Amniotic epithelial cell (primary cell): ENCODE measurements at regions not wholly inside any gene's neighbourhood (a gene's known extent, or its start where the extent isn't known, plus 50 kb on each side); places are given as distances from the start of the nearest gene placed in this dataset.

Experiments
- DNase-seq: peaks from one replicate; pipeline ENCODE4 v3.0.0-alpha.2; 2010; ENCODE audit warnings: low read depth

DNA sequence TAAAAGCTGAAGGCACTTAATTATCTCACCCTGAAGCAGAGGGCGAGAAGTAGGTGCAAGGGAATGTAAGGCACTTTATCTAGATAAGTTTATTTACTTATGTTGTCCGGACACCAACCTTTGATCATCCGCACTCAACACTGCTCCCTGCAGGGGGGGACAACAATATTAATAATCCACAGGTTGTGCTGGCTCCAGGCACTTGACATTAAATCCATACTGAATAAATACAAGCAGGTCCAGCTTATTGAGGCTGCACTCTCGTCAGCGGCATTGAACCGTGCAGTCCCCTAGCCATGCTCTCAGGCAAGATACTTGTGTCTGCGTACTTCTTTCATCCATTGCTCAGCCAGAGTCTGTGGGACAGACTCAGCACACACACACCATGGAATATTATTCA, 374.5 kb upstream of the NBEA start:
- DNase-seq: no peak

DNA sequence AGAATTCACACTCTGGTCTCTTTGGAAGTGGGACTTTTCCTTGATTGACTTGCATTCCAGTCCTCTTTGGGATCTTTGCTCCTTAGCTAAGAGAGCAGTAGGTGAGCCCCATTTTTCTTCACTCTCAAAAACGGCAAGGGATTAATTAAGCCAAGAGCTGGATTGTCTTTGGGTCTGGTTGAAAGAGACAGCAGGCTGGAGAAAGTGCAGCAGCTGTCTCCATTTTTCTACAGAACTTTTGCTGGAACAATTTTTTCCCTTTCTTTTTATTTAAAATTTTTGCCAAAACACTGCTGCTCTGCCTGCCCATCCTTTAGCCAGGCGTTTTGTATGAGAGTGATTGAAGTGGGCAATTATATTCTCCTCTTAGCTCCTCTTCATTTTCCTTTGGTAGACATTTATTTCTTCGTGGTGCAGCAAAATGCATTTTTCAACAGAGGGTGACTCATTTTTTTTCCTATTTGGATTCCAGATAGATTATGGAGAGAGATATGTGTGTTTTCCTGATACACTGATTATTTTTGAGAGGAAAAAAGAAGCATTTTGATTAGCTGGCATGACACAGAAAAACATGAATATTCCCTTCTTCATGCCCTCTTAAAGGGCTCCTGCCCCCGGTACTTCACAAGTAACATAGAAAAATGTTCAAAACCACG, 371.2 kb upstream of the NBEA start:
- no peak for DNase-seq

DNA sequence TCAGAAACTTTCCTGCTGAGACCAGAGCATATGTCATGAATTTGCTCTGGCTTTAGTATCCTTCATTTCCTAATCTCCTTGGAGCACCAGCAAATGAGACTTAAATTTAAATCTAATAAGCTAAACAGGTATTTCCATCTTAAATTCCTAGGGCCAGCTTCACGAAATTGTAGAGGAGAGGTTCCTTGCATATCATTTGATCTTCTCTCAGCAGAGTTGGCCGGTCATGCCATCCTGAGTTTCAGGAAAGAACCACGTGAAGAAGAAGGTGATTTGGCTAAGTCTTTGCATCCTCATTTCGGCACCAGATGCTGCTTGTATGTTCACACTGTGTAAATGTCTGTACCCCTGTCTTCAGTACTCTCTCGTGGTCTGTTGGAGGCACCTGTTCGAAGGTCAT, 370.4 kb upstream of the NBEA start:
- DNase-seq: no peak

DNA sequence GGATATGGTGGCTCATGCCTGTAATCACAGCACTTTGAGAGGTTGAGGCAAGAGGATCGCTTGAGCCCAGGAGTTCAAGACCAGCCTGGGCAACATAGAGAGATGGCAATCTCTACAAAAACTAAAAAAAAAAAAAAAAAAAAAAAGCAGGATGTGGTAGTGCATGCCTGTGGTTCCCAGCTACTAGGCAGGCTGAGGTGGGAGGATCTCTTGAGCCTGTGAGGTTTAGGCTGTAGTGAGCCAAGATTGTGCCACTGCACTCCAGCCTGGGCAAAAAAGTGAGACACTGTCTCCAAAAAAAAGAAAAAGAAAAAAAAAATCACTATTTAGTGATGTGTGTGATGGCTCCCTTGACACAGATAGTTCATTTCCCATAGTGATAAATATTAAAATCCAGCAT, 365.0 kb upstream of the NBEA start:
- peak; percentile 67 for DNase-seq

DNA sequence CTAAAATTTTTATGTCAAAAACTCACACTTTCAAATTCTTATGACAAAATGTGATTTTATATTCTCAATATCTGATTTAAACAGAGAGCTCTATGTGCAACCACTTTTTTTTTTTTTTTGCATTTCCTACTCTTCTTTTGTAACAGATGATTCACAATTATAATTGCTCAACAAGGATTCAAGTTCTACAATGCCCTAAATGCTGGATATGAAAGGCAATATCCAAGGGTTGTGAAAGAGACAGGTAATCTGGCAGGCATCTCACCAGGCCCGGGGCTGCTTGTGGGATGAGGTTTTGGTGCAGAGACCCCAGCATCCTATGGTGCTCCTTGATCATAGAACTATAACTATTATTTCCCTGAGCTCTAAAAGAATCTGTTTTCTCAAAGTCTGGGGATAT, 363.6 kb upstream of the NBEA start:
- peak; percentile 69 for DNase-seq

DNA sequence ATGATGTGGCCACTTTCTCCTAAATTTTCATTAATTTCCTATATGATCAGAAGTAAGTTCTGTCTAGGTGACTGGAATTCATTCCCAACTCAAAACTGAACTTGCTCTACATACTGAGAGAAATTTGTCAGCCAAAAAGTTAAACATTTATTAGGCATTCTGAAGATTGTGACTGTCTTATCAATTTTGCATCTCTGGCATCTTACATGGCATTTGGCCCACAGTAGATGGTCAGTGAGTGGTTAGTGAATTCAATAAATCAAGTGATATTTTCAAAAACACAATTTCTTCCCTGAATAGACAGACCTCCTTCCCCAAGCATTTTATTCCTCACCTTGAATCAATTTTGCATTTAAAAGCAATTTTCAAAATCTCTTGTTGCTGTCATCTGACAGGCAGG, 363.2 kb upstream of the NBEA start:
- no peak for DNase-seq

DNA sequence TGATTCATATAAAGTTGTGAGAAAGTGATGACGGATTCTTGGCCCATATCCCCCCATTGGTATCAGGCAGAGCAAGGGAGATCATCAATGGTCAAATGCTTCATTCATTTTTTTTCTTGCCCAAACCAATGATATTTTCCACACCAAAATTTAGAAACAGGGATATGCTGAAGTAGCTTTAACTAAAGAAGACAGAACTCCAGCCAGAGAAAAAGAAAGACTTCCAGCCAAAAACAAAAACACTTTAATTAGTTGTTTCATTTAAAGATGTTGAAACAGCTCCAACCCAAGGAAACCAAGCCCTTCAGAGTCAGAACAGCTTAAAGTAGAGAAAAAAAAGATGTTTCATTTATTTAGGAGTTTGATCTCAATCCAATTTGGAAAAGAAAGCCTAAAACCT, 358.9 kb upstream of the NBEA start:
- no peak for DNase-seq

DNA sequence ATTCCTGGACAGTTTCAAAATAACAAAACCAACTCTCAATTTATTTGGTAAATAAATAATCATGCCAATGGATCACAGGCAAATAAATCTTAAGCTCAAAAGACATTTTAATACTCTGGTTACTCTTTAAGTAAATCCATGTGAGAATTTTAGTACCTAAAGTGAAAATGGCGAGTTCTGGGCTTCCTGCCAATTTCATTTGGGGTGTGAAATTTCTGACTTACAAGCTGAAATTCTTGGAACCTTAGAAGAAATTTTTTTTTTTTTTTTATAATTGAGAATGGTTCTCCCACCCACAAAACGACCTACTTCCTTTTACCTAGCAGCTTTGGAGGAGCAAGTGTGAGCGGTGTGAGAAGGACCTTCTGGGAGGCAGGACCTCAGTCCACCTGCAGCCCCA, 354.5 kb upstream of the NBEA start:
- no peak for DNase-seq

DNA sequence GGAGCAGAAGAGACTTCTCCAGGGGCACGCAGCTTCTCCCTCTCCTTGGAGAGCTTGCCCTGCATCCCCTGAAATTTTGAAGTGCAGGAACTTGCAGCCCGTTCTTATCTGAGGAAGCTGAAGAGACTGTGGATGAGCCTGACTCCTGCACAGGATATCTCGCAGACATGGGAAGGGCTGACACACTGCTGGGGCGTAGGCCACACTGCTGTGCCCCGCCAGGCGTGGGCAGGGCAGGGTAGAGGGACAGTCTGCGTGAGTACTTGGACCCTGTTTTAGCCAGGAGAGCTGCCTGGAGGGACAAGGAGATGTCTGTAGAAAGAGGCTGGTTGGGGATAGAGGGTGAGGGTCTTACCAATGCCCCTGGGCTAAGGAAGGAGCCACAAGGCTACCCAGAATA, 353.7 kb upstream of the NBEA start:
- DNase-seq: no peak

DNA sequence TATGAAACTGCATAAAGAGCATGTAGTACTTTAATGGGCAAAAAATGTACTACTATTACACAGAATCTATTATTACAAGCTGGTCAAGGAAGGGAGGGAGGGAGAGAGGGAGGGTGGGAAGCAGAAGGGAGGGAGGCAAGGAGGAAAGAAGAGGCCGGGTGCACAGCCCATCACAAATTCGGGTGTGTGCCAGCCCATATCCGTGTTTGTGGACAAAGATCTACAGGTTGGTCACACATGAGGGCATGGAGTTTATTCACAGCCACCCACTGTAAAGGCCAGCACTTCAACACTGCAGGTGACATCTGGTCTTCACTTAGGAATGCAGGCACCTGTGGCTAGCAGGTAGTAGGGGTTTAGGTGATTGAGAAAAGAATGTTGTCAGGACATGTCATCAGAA, 352.5 kb upstream of the NBEA start:
- DNase-seq: no peak

DNA sequence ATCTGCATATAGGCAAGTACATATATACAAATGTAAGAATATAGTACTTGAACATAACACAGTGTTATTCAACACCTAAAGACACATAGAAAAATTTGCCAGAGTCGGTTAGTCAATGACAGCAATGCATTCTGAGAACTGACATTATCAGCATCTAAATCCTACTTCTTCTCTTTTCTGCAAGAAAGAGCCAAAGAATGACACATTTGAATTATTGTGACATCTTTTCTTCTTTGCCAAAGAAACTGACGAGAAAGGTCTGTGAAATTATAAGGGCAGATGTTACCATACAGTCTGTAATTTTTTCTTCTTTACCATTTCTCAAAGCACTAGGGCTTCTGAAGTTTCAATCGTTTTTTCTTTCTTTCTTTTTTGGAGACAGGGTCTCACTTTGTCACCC, 350.9 kb upstream of the NBEA start:
- no peak for DNase-seq

DNA sequence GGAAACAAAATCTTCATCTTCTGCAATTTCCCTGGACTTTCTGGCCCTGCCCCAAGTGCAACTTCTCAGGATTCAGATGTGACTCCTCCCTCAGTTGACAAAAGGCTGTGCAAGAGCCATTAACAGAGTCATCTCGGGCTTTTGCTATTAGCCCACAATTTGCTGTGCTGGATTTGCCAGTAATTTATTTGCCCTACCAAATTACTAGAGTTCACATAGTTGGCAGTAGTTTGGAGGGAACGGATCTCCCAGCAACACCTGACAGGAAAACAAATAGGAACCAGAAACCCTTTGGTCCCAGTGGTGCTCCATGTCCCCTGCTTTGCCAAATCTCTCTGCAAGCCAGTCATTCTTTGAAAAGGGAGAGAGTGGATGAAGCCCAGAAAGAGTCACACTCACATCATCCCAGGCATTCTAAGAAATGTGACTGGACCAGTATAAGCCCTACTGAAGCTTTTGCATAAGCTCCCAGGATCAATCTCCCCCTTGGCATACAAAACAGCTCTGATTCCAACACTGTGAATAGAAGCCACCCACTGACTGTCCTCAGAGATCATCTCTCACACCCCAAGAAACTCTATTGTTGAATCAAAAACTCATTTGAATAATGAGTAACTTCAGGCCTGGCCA, 350.1 kb upstream of the NBEA start:
- no peak for DNase-seq

DNA sequence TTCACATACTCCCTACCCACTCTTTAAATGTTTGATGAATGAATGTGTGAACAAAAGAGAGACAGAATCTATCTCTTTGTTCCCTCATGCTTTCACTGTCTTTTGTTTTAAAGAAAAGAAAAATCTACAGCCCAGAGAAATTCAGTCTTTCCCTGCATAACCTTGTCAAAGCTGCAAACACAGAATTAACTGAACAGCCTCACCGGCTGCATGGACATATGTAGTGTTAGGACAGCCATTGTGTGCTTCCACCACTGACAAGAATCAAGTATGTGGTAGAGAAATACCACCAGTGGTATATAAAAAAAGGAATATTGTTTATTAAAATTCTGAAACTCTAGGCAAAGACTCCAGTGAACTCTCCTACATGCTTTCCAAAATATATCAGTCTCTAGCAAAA, 348.4 kb upstream of the NBEA start:
- no peak for DNase-seq

DNA sequence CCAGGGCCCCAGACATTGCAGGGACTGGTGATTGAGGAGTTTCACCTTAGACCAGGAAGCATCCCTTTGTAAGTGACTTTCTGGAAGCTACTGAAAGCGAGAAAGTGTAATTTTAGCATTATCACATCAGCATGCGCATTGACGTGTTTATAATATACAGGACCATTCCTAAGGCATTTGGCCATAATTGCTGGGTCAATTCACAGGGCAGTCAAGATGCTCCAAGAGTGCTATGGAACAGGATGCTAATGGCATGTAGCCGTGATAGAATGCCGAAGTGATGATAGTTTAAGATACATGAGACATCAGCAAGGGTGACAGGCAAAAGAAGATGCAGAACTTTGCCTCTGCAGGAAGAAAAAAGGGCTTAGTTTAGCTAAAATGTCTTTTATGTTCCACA, 347.6 kb upstream of the NBEA start:
- DNase-seq: no peak

DNA sequence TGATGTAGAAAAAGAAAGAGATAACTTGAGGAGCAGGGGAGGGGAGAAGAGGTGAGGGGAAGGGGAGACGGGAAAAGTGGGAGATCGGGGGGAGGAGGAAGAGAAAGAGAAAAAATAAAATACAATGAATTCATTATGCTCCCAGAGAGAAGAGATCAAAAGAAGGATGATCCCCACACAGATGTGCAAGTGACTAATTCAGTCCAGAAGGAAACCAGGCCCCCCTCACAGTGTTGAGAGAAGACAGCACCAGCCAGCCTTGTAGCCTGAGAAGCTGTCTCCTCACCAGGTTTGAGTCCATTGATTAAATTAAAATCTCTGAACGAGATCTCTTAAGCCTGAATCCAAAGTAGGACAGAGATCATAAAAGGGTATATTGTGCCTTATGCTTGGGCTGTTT, 333.7 kb upstream of the NBEA start:
- no peak for DNase-seq

DNA sequence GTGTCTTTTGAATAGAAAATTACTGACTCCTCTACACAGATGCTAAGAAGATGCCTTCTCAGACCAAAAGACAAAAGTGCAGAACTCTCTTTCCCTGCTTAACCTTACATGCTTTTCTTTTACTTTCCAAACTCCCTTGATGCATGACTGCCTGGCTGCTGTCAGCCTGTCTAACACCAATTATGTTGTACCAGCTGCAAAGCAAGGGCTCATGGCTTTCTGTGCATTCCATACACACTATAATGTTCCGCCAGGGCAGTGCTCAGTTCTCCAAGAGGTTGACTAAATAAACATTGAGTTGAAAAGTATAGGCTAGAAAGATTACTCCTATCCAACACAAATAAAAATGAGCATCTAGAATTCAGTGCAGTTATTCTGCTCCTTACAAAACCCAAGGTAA, 330.4 kb upstream of the NBEA start:
- DNase-seq: no peak

DNA sequence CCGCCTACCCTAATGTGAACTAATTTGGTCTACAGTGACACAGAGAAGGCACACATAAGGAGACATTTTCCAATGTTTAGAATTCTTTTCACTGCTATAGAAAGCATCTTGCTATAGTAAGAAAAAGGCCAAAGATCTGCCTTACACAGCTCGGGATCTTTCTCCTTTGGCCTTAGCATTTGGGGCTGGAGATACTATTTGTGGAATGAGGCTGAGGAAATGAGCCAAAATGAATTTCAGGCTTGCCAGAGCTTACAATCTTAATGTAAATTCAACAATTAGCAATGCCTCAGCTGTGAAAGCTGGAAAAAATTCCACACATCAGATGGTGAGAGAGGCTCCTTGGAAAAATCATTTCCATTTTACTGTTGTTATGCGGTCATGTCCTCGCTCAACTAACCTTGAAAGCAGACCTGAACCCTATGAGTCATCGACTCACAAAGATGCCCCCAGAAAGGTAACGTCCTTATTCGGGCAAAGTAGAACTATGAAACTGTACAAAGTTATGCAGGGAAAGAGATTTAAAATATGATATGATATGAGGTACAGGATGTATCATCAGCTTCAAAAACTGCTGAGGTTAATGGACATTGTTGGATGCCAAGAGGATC, 324.5 kb upstream of the NBEA start:
- no peak for DNase-seq

DNA sequence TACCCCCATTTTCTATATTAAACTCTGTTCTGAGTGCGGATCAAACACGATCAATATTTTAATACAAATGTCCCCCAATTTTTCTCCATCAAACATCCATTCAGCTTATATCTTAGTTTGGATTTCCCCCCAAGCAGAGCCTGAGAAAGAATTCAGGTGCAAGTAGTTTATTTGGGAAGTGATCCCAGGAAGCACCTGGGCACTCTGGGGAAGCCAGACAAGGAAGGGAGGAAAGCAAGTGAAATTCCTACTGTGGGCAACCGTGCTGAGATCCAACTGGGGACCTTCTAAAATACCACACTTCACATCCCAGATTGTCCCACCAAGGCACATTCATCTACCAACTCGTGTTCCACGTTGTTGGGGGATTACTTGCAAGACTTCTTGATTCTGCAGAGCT, 323.4 kb upstream of the NBEA start:
- no peak for DNase-seq

DNA sequence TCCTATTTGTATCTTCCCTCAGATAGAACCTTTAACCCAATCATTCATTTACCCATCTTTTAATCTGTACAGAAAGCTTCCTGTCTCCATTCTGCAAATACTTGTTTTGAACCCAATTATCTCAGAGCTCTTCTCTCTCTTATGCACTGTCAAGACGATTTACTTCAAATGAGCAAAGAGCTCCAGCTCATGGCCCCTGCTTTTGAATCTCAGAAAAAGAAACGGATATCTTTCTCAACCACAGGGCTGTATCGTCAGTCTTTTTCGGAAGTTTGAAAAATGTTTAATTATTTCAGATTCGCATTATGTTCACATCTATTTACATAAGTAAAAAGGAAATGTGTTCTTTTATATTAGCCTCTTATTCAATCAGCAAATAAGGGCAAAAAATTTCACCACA, 322.7 kb upstream of the NBEA start:
- no peak for DNase-seq

DNA sequence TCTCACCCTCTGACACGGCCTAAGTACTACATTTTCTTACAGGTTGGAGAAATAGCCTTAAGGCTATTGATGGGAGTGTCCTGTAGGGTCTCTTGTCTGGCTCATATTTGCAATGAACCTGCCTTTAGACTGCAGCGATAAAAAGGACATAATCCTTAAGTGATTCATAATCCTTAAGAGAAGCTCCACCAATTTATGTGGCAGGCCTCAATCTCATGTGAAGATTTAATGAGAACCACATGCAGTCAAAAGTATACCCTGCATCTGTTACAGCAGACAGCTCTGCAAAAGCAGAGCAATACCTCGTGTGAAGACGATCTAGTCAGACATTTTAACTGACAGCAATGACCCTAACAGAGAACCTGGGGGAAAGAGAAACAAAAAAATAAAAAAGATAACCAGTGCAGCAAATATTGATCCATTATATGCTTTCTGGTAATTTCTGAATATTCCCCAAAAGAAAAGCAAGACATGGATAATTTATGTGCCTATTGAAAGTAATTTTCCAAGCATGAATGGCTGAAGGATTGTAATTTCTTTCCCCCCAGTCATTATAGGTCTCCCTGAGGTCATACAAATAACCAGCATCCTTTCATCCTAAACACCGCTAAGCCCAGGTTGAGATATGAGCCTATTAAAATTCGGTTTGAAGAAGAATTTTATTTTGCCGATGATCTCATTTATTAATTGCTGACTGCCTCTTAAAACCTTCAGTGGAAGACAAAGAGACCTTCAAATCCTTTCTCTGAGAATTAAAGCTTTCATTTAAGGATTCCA, 321.8 kb upstream of the NBEA start:
- no peak for DNase-seq

DNA sequence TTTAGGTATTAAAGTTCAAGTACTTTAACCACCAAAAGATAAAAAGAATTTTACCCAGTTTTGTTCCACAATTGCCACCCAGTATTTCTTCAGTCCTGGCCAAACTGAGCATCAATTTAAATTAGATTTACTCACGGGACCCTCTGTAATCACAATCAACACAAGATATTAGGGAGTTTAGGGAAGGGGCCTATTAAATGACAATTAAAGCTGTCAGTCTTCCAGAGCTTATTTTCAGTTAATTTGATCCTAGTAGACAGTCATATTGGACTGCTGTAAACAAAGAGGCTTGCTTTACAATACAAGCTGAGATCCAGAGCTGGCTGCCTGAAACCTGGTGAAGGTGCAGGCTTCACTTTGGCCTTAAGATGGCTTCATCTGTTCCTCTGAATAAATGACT, 321.2 kb upstream of the NBEA start:
- DNase-seq: no peak

DNA sequence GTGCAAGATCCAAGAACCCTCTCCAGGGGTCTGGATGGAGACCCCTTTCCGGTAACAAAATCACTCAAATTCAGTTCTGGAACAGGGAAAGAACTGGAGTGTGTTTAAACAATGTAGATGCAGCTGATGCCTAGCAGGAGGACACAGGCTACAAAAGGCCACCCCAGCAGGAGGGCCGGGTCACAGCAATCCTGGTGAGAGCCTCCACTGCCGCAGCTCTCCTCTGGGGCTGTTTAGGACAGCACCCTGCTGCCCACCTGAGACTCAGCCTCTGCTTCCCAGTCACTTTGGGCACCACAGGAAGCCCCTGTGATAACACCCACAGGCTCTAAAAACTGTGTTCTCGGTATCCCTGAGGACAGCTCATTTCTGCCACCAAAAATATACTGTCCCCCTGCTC, 318.7 kb upstream of the NBEA start:
- no peak for DNase-seq

DNA sequence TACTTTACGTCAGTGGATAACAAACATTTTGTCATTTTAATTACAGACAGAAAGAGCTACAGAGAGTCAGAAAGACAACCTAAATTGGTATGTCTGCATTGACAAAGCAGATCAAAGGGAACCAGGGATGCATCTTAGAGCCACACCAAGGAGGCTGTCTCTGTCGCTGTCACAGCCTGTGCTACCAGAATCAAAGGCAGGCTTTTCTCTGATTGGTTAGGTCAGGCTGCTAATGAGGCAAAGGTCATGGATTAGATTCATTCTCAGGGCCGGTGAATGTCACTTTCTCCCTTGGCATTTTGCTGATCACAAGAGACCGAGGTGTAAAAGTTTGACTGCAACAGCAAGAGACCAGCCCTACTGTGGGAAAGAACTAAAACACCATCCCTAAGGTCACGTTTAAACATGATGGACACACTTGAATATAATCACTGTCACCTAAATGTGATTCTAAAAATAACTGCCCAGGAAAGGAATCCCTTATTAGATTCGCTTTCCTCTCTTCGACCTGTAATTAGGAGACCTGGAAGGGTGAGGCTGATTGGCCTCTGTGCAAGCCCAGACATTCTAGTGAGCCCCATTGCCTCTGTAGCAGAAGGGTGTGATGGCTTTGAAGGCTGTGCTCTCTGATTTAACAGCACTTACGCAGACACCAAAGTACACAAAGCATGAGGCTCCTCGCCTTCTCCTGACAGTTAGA, 314.4 kb upstream of the NBEA start:
- no peak for DNase-seq
